ENCODE measurements at regions not wholly inside any gene's neighbourhood (a gene's known extent, or its start where the extent isn't known, plus 50 kb on each side); places are given as distances from the start of the nearest gene placed in this dataset.

GRCh38 chr1:222256058-222256457 is 291.8 kb downstream of the HHIPL2 start:
- TF ChIP-seq CTCF (IDR thresholded peaks at IDR 0.05; ENCODE audit: borderline replicate concordance, extremely low read depth, low read length, poor library complexity, severe bottlenecking) (no peak), EZH2 (IDR thresholded peaks at IDR 0.05; ENCODE audit: borderline replicate concordance, low read depth, low read length, severe bottlenecking) (no peak)

Data from DND-41 (cell line).